GM21367 (cell line): ENCODE measurements at regions not wholly inside any gene's neighbourhood (a gene's known extent, or its start where the extent isn't known, plus 50 kb on each side); places are given as distances from the start of the nearest gene placed in this dataset.

Source experiments
- ATAC-seq: cut with Tn5 transposase; IDR thresholded peaks from one replicate; pipeline ENCODE4 v1.9.1; 2021; ENCODE audit not compliant: unreplicated experiment

DNA sequence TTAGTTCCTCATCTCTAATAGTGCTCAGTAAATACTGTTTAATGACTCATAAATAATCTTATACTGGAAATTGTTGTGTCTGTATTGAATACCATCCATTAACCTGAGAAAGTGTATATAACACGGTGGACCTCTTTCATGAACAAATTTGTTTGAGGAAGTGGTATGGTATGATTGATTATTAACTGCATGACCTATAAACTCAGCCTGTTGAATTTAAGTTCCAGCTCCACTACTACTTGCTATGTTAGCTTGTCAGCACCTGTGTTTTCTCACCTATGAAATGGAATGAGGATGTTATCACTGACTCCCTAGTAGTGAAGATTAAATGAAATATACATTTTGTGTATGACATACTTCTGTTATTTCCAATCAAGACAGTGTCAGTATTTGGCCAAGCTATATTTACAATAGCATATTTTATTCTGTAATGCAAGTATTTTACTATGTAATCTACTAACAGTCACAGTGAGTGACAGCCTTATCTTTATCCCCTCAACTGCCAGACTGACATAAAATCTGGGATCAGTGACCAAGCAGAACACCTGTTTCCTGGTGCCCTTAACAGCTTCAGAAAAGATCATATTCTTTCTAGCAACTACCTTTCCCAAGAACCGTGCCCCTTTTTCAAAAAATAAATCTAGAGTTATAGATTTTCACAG, 77.3 kb upstream of the ITGA1 start:
- ATAC-seq: no peak

DNA sequence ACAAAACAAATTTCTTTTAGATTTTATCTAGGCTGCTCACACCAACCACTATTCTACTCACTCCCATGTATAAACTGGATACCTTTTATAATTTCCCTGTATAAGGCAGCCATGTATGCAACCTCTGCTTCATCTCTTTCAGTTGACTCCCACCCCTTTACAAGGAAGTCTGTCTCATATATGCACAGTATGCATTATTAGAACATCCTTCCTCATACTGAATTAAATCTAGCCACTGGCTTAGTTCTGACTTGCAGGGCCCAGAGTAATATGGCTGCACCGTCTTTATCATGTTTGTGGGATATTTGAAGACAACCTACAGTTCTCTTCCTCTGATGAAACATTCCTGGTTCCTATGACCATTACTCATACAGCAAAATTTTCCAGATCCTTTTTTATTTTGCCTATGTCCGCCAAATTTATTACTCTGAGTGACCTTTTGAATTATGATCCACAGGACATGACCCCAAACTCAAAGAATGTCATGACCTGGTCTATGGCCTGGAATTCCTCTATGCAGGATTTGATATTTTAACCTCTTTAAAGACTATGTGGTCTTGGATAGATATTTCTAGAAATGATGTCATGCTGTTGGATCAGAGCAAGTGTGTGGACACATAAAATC, 76.6 kb upstream of the ITGA1 start:
- ATAC-seq: no peak

DNA sequence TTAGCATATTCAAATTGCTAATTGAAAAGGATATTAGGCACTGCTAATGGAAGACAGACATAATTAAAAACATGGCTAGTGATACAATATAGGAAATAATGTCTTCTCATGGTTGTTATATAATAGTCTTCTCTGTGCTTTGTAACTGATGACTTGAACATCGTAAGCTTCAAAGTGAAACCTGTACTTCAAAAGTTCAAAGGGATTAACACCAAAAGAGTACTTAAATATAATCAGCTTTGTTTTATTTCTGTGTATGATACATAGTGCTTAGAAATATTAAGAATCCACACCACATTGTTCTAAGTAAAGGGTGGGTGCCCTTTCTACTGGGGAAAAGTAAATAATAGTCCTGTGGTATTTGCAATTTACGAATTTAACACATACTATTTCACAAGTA, 75.4 kb upstream of the ITGA1 start:
- no peak for ATAC-seq

GRCh38 chr5:52725065-52725746, 62.5 kb upstream of the ITGA1 start:
- ATAC-seq: peak; percentile 82

DNA sequence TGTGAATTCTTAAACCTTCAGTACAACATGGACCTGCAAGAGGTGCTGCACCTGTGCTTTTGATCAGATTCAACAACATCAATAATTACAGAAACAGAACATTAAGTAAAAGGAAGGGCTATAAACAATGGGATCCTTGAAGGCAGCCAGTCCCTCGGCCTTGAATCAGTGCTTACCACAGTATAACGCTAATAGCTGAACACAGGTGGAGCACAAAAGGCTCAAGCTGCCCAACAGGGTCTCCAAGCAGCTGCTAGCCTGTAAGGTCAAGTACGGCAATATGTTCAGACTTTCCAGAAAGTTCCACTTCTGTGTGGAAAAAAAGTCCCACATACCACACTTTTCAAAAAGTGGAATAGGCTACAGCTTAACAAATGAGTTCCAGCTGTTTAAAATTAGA, 61.9 kb upstream of the ITGA1 start:
- peak; percentile 17 for ATAC-seq

DNA sequence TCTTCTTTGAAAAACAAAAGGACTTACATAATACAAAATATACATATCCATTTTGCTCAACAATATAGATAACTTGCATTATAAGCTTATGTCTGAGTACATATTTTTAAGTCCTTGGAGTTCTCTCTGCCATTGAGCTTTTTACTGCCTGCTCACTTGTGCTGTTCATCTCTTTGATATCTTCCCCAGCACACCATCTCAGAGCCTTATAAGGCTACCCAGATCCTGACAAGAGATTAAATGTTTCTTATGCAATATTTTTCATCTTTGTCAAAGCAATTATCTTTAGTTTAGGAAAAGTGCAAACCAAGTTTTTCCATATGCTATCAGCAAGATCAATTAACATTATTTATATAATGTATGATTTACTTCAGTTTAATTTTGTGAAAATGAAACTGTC, 60.7 kb upstream of the ITGA1 start:
- ATAC-seq: no peak

GRCh38 chr5:52727576-52727975, 60.1 kb upstream of the ITGA1 start:
- no peak for ATAC-seq

DNA sequence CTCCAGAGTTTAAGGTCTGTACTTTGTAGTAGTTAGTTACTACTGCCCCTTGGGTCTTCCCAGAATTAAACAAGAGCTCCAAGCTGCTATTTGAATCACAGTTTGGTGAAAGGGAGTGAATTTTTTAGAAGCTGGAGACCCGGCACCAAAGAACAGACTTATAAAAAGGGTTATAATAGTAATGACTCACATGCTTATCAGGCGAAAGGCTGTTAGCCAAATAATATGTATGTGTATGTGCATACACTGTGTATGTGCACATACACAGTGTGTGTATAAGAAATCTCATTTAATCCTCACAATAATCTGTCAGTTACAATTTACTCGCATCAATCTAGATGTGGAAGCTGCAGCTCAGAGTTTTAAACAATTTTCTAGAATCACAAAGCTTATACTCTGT, 59.5 kb upstream of the ITGA1 start:
- ATAC-seq: no peak

DNA sequence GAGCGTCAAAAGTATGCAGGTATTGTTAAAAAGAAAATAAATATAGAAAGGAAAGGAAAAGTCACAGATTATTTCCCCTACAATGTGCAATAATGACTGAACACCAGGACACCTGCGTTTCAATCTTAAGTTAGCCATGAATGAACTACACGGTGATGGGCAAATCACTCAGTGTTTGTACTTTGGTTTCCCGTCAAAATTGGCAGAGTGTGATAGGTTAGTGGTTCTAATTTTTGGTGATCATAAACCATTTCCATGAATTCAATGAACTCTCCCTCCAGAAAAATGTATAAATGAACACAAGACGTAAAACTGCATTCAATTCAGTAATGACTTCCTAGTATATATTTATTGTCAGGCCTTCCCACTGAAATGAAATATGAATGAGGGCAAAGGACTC, 59.0 kb upstream of the ITGA1 start:
- ATAC-seq: no peak

DNA sequence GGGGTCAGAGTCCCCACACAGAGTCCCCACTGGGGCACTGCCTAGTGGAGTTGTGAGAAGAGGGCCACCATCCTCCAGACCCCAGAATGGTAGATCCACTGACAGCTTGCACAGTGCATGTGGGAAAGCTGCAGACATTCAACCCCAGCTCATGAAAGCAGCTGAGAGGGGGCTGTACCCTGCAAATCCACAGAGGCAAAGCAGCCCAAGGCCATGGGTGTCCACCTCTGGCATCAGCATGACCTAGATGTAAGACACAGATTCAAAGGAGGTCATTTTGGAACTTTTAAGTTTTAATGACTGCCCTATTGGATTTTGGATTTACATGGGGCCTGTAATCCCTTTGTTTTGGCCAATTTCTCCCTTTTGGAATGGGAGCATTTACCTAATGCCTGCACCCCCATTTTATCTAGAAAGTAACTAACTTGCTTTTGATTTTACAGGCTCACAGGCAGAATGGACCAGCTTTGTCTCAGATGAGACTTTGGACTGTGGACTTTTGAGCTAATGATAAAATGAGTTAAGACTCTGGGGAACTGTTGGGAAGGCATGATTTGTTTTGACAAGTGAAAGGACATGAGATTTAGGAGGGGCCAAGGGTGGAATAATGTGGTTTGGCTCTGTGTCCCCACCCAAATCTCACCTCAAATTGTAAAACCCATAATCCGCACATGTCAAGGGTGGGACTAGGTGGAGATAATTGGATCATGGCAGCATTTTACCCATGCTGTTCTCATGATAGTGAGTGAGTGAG, 56.3 kb upstream of the ITGA1 start:
- no peak for ATAC-seq

DNA sequence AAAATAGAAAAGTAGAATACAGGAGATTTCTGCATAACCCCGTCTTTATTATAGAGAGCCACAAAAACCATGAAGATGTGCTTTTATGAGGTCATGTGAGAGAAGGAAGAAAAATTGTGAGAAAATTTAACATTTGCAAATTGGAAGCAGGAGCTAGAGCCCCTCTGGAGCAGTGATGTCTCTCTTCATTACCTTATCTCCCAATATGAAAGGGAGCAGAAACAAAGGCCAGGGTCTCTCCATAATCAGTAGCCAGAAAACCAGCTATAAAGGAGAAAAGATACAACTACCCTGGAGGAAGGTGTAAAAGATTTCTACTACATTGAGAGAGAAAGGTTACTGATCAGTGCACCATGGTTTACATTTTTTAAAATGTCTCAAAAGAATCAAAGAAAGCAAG, 53.2 kb upstream of the ITGA1 start:
- ATAC-seq: no peak

- no peak for ATAC-seq
Measured at GRCh38 chr5:52735139-52735538, 52.6 kb upstream of the ITGA1 start.
